ENCODE measurements at regions not wholly inside any gene's neighbourhood (a gene's known extent, or its start where the extent isn't known, plus 50 kb on each side); places are given as distances from the start of the nearest gene placed in this dataset.

GRCh38 chr6:158909938-158910337 is 90.1 kb downstream of the RSPH3 start:
- Histone ChIP-seq H3K36me3 (ENCODE audit: insufficient read depth, low read length) (peaks cover 3% of the 10 kb centered on the region; the same call in 1 of the 2 replicates), H4K20me1 (ENCODE audit: insufficient read depth, low read length) (no peaks in the 10 kb centered on the region), H3K27ac (ENCODE audit: low read depth, low read length, poor library complexity, severe bottlenecking) (peak overlapping the region; percentile 94), H2AFZ (ENCODE audit: low read length) (peak overlapping the region; percentile 85; the same call in 1 of the 2 replicates), H3K4me2 (ENCODE audit: low read length) (peak overlapping the region; percentile 86), H3K79me2 (ENCODE audit: insufficient read depth, low read depth, low read length) (no peaks in the 10 kb centered on the region), H3K4me1 (ENCODE audit: insufficient read depth, low read length, poor library complexity, severe bottlenecking) (peaks cover 40% of the 10 kb centered on the region), H3K4me3 (ENCODE audit: low read depth, low read length, poor library complexity, severe bottlenecking) (peak overlapping the region; percentile 60), H3K9me3 (ENCODE audit: low read length) (peaks cover 30% of the 10 kb centered on the region), H3K9me2 (ENCODE audit: insufficient read depth, low read length) (no peaks in the 10 kb centered on the region)
- no peak for TF ChIP-seq EZH2phosphoT487 (IDR thresholded peaks at IDR 0.05; ENCODE audit: borderline replicate concordance, low read depth, low read length)
- TF ChIP-seq CTCF (conservative IDR thresholded peaks at IDR 0.05; ENCODE audit: low read length) = no peak
- POLR2A ChIA-PET = interaction anchor here (0.6 to 3.0 kb wide), 6 partner anchors 10 to 56 kb away, joined by 3 to 14 read pairs (median 3); no protein-coding TSS in a partner anchor
- intact Hi-C loops (cut with micrococcal nuclease; ENCODE audit: unreplicated experiment) = loop anchor here (1.0 to 5.0 kb wide), 3 partner anchors 41 to 197 kb away; partner anchors contain the start of gene EZR
- DNase-seq (ENCODE audit: low spot score) = peak; percentile 21
- CTCF ChIA-PET (ENCODE audit: unreplicated experiment) = no interaction called here
- BruUV-seq (replicated peaks) = TSS peak; percentile 86

DNA sequence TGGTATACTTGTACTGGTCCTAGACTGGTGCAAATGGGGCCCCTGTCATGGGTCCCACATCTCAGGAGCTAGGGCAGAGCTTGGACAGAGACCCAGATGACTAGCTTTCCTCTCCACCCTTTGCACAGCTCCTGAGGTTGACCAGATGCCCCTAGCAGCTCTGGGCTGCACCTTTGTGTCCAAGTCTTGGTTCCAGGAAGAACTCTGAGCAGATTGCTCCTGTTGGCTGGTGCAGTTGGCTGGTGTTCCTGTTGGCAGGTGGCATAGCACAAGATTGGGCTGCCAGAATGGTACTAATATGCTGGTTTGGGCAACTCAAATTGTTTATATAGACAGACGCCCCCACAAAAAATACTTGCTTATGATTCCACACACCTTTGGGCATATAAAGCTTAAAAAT is 89.4 kb upstream of the EZR start:
- peaks cover 44% of the 10 kb centered on the region for H3K9me3 ChIP-seq (ENCODE audit: low read length)
- H3K36me3 ChIP-seq (ENCODE audit: insufficient read depth, low read length) = peaks cover 3% of the 10 kb centered on the region; the same call in 1 of the 2 replicates
- no peaks in the 10 kb centered on the region for H3K9me2 ChIP-seq (ENCODE audit: insufficient read depth, low read length)
- H3K79me2 ChIP-seq (ENCODE audit: insufficient read depth, low read depth, low read length) = no peaks in the 10 kb centered on the region
- CTCF ChIA-PET (ENCODE audit: unreplicated experiment) = no interaction called here
- DNase-seq (ENCODE audit: low spot score) = no peak
- H3K27ac ChIP-seq (ENCODE audit: low read depth, low read length, poor library complexity, severe bottlenecking) = no peak overlapping the region
- BruUV-seq (replicated peaks) = no TSS peak
- intact Hi-C loops (cut with micrococcal nuclease; ENCODE audit: unreplicated experiment) = no loop called here
- H3K4me2 ChIP-seq (ENCODE audit: low read length) = no peak overlapping the region
- H3K4me1 ChIP-seq (ENCODE audit: insufficient read depth, low read length, poor library complexity, severe bottlenecking) = peaks cover 38% of the 10 kb centered on the region
- H3K4me3 ChIP-seq (ENCODE audit: low read depth, low read length, poor library complexity, severe bottlenecking) = no peak overlapping the region
- H2AFZ ChIP-seq (ENCODE audit: low read length) = no peak overlapping the region
- POLR2A ChIA-PET = interaction anchor here (0.5 to 2.5 kb wide), 4 partner anchors 39 to 1722 kb away, joined by 3 to 10 read pairs (median 4); no protein-coding TSS in a partner anchor
- TF ChIP-seq CTCF (conservative IDR thresholded peaks at IDR 0.05; ENCODE audit: low read length) (no peak), EZH2phosphoT487 (IDR thresholded peaks at IDR 0.05; ENCODE audit: borderline replicate concordance, low read depth, low read length) (no peak)
- no peaks in the 10 kb centered on the region for H4K20me1 ChIP-seq (ENCODE audit: insufficient read depth, low read length)

- Histone ChIP-seq H3K9me3 (ENCODE audit: low read length) (peaks cover 47% of the 10 kb centered on the region), H3K4me2 (ENCODE audit: low read length) (no peak overlapping the region), H2AFZ (ENCODE audit: low read length) (no peak overlapping the region), H3K4me1 (ENCODE audit: insufficient read depth, low read length, poor library complexity, severe bottlenecking) (peaks cover 37% of the 10 kb centered on the region), H3K36me3 (ENCODE audit: insufficient read depth, low read length) (peaks cover 3% of the 10 kb centered on the region; the same call in 1 of the 2 replicates), H3K27ac (ENCODE audit: low read depth, low read length, poor library complexity, severe bottlenecking) (no peak overlapping the region), H3K4me3 (ENCODE audit: low read depth, low read length, poor library complexity, severe bottlenecking) (no peak overlapping the region), H3K79me2 (ENCODE audit: insufficient read depth, low read depth, low read length) (no peaks in the 10 kb centered on the region), H3K9me2 (ENCODE audit: insufficient read depth, low read length) (no peaks in the 10 kb centered on the region), H4K20me1 (ENCODE audit: insufficient read depth, low read length) (no peaks in the 10 kb centered on the region)
- no TSS peak for BruUV-seq (replicated peaks)
- intact Hi-C loops (cut with micrococcal nuclease; ENCODE audit: unreplicated experiment) = no loop called here
- POLR2A ChIA-PET = interaction anchor here (0.7 to 2.5 kb wide), 4 partner anchors 12 to 47 kb away, joined by 3 to 10 read pairs (median 5); no protein-coding TSS in a partner anchor
- CTCF ChIA-PET (ENCODE audit: unreplicated experiment) = no interaction called here
- DNase-seq (ENCODE audit: low spot score) = no peak
- TF ChIP-seq EZH2phosphoT487 (IDR thresholded peaks at IDR 0.05; ENCODE audit: borderline replicate concordance, low read depth, low read length) = no peak
- TF ChIP-seq CTCF (conservative IDR thresholded peaks at IDR 0.05; ENCODE audit: low read length) = no peak
Observed at GRCh38 chr6:158907931-158908330, 88.8 kb upstream of the EZR start.

Data from OCI-LY7 (cell line).